CD4-positive, alpha-beta T cell (primary cell): ENCODE measurements at regions not wholly inside any gene's neighbourhood (a gene's known extent, or its start where the extent isn't known, plus 50 kb on each side); places are given as distances from the start of the nearest gene placed in this dataset.

Experiments used
- ATAC-seq: fragments of 200-7000 bp; cut with Tn5 transposase; one replicate; pipeline ENCODE4 v1.10.0; 2022; ENCODE audit warnings: mild to moderate bottlenecking; ENCODE audit not compliant: poor library complexity
- CTCF ChIA-PET: fragments of 350-600 bp; sonication (Branson Sonifier 250); formaldehyde crosslinking; loops from one replicate; lab custom pipeline; 2021; ENCODE audit warnings: antibody characterized with exemption, inconsistent platforms; lab: Charles Lee
- POLR2A ChIA-PET: fragments of 350-600 bp; sonication (Branson Sonifier 250); formaldehyde crosslinking; loops from one replicate; lab custom pipeline; 2021; ENCODE audit warnings: antibody characterized with exemption, inconsistent platforms; lab: Charles Lee
- DNase-seq, 14 experiments: peaks; one replicate each; pipeline ENCODE4 v3.0.0-alpha.2; 2013 to 2020; ENCODE audit warnings: mixed read lengths in 2 of 14
- H3K27ac ChIP-seq, 2 donors: one replicate each; pipeline versions ENCODE4 v1.5.1 to v1.7.0; 2013; ENCODE audit warnings: low read length in 2 of 2, low read depth in 1 of 2, mild to moderate bottlenecking in 1 of 2
- H3K27me3 ChIP-seq, 2 experiments: 1 replicate in 1 of 2; 2 replicates in 1 of 2; pipeline versions ENCODE4 v1.6.1 to v1.7.0; 2013; ENCODE audit warnings: low read length in 2 of 2, control low read depth in 1 of 2, mild to moderate bottlenecking in 1 of 2, moderate library complexity in 1 of 2; ENCODE audit not compliant: insufficient read depth in 2 of 2, control insufficient read depth in 1 of 2
- H3K36me3 ChIP-seq: one replicate; pipeline ENCODE4 v1.6.1; 2013; ENCODE audit warnings: low read length, control low read depth; ENCODE audit not compliant: insufficient read depth
- H3K4me1 ChIP-seq: one replicate; pipeline ENCODE4 v1.6.1; 2013; ENCODE audit warnings: low read length, control low read depth; ENCODE audit not compliant: insufficient read depth
- H3K4me3 ChIP-seq: one replicate; pipeline ENCODE4 v1.5.1; 2013; ENCODE audit warnings: mild to moderate bottlenecking, low read length, moderate library complexity
- H3K9me3 ChIP-seq, 2 experiments: 1 replicate in 1 of 2; 2 replicates in 1 of 2; pipeline versions ENCODE4 v1.6.1 to v1.7.0; 2013; ENCODE audit warnings: low read length in 2 of 2, mild to moderate bottlenecking in 2 of 2, control low read depth in 1 of 2, moderate library complexity in 1 of 2; ENCODE audit not compliant: control insufficient read depth in 1 of 2, insufficient read depth in 1 of 2
- H3K27ac Mint-ChIP-seq: one replicate; pipeline ENCODE4 v1.8.0; 2020; ENCODE audit warnings: mixed read lengths
- H3K27me3 Mint-ChIP-seq: one replicate; pipeline ENCODE4 v1.8.0; 2021; ENCODE audit warnings: mixed read lengths
- H3K36me3 Mint-ChIP-seq: one replicate; pipeline ENCODE4 v1.8.0; 2021; ENCODE audit warnings: low read depth, mixed read lengths
- H3K4me1 Mint-ChIP-seq: one replicate; pipeline ENCODE4 v1.8.0; 2021; ENCODE audit warnings: low read depth, mixed read lengths
- H3K4me3 Mint-ChIP-seq: one replicate; pipeline ENCODE4 v1.8.0; 2020; ENCODE audit warnings: mild to moderate bottlenecking, mixed read lengths
- H3K9me3 Mint-ChIP-seq: one replicate; pipeline ENCODE4 v1.8.0; 2020; ENCODE audit warnings: mixed read lengths
- CTCF ChIP-seq: fragments of 200-600 bp; IDR thresholded peaks from one replicate; pipeline ENCODE4 v1.8.0; 2022; ENCODE audit warnings: antibody characterized with exemption, mild to moderate bottlenecking
- intact Hi-C, 2 experiments: fragments of 100-400 bp; cut with DNase I in 1 of 2; cut with micrococcal nuclease in 1 of 2; formaldehyde crosslinking; loops; one replicate each; pipeline versions ENCODE4 v1.15.1 to v1.9.0; 2023 to 2025; cut with DNase I, micrococcal nuclease

- POLR2A ChIA-PET: no interaction called here
- H3K4me1 ChIP-seq: no peaks in the 10 kb centered on the region
- ATAC-seq: no peak
- H3K4me3 ChIP-seq: no peak overlapping the region
- intact Hi-C loops: no loop called here
- Mint-ChIP-seq H3K9me3 (peaks cover 2% of the 10 kb centered on the region), H3K4me3 (no peak overlapping the region), H3K27ac (no peak overlapping the region), H3K36me3 (no peaks in the 10 kb centered on the region), H3K4me1 (no peaks in the 10 kb centered on the region), H3K27me3 (no peaks in the 10 kb centered on the region)
- DNase-seq: no peak
- peaks cover 0 to 12% of the 10 kb centered on the region in 2 experiments for H3K9me3 ChIP-seq
- no peaks in the 10 kb centered on the region for H3K27me3 ChIP-seq
- no peak for TF ChIP-seq CTCF
- no peaks in the 10 kb centered on the region for H3K36me3 ChIP-seq
- no peak overlapping the region for H3K27ac ChIP-seq
- CTCF ChIA-PET: no interaction called here
Measured at GRCh38 chr5:114780290-114780689, 389.4 kb downstream of the TRIM36 start.

GRCh38 chr5:114744406-114744805 lies 382.5 kb downstream of the KCNN2 start:
- H3K4me1 Mint-ChIP-seq: no peaks in the 10 kb centered on the region
- no peak for TF ChIP-seq CTCF
- intact Hi-C loops: no loop called here
- no peaks in the 10 kb centered on the region for H3K27me3 Mint-ChIP-seq
- ChIA-PET CTCF (no interaction called here), POLR2A (no interaction called here)
- H3K4me3 ChIP-seq: no peak overlapping the region
- no peaks in the 10 kb centered on the region for H3K36me3 Mint-ChIP-seq
- DNase-seq (no peak), ATAC-seq (no peak)
- H3K9me3 ChIP-seq: peaks cover 0 to 8% of the 10 kb centered on the region in 2 experiments
- no peaks in the 10 kb centered on the region for H3K9me3 Mint-ChIP-seq
- H3K27ac ChIP-seq: no peak overlapping the region
- H3K27me3 ChIP-seq: no peaks in the 10 kb centered on the region
- H3K4me1 ChIP-seq: no peaks in the 10 kb centered on the region
- H3K27ac Mint-ChIP-seq: no peak overlapping the region
- H3K36me3 ChIP-seq: no peaks in the 10 kb centered on the region
- H3K4me3 Mint-ChIP-seq: no peak overlapping the region

GRCh38 chr5:114734238-114734637 lies 372.4 kb downstream of the KCNN2 start:
- Mint-ChIP-seq H3K27me3 (no peaks in the 10 kb centered on the region), H3K36me3 (no peaks in the 10 kb centered on the region), H3K4me3 (no peak overlapping the region), H3K27ac (no peak overlapping the region), H3K9me3 (peaks cover 7% of the 10 kb centered on the region), H3K4me1 (no peaks in the 10 kb centered on the region)
- Histone ChIP-seq H3K4me1 (no peaks in the 10 kb centered on the region), H3K4me3 (no peak overlapping the region), H3K27me3 (no peaks in the 10 kb centered on the region), H3K27ac (no peak overlapping the region), H3K9me3 (peaks cover 0 to 3% of the 10 kb centered on the region in 2 experiments), H3K36me3 (no peaks in the 10 kb centered on the region)
- no peak for TF ChIP-seq CTCF
- ATAC-seq: no peak
- ChIA-PET CTCF (no interaction called here), POLR2A (no interaction called here)
- intact Hi-C loops: no loop called here
- no peak for DNase-seq
